Stimulated activated CD4-positive, alpha-beta T cell treated with anti-CD3 and anti-CD28 coated beads, Interleukin-4, amount 100 ng/mL, for 1 hour (primary cell): ENCODE measurements at regions not wholly inside any gene's neighbourhood (a gene's known extent, or its start where the extent isn't known, plus 50 kb on each side); places are given as distances from the start of the nearest gene placed in this dataset.

Source experiments
- DNase-seq: peaks from one replicate; pipeline ENCODE4 v3.0.0-alpha.2; 2020

DNA sequence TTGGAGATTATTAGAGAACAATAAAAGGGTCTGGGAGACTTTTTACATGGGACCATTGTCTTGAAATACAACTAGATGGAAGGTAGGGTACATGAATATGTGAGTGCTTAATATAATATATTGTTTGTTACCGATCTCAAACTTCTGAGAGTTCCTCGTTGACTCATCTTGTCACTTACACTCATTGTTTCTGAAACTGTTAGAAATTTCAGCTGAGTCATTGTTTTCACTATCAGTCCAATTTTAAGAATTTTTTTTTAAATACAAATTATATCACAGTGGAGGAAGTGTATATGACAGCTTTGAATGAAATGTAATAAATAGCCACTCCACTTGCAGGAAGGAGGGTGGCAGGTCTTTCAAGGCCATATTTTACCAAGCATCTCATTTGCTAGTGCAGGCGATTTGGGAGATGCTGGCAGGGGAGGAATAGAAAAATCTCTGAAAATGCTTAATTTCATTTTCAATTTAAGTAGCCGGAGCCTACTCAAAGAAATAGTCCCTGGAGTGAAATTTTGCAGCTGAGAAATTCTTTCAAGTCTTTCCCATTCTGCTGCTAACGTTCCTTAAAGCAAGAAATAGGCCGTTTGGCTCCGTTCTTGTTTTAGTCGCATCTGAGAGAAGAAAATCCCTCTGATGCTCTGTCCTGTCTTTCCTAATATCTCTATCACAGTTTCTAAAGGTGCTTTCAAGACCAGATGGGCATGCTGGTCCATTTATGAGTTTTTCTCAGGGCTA lies 1404.2 kb upstream of the CELF2 start:
- no peak for DNase-seq

DNA sequence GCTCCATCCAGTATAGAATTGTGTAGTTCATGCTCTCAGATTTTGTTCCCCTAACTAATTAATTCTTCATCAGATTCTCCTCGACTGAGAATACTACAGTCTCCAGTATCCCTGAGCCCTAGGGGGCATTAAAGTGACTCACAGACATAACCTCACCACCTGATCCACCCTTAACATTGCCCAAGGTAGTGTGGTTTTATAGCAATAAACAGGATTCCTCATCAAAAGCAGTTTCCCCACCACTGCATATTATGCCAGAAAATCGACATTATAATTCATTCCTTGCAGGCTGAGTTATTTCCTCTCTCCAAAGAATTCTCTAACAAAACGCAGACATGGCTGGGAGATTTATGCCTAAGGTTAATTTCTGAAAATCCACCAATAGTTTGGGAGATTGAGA lies 1402.5 kb upstream of the CELF2 start:
- DNase-seq, result no peak

DNA sequence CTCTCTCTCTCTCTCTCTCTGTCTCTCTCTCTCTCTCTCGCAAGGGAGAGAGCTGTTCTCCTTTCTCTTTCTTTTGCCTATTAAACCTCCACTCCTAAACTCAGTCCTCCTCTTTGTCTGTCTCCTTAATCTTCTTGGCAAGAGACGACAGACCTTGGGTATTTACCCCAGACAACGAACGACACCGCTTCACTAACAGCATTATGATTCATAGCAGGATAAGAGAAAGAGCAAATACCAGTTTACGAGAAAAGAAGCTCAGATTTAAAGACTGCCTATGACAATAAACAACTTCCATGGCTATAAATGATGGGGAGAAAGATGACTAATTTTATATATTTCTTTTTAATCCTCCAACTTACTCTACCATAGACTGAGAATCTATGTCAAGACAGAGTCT lies 1396.5 kb upstream of the CELF2 start:
- DNase-seq, result no peak

DNA sequence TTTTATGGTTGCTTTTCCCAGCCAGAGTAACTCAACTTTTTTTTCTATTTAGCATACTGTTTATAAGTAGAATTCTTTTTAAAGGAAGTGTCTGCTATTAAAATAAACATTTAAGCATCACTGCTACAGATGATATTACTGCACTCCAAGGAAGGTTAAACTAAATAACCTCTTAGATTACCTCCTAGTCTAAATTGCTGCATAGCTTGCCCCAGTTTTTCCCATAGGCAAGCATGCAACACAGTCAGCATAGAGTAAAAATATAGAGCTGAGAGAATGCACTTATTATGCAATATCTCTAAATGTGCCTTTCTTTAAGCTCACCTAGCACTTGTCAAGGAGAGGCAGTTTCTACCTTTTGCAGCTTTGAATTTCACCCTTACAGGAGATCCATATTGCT lies 1392.4 kb upstream of the CELF2 start:
- DNase-seq, result no peak

DNA sequence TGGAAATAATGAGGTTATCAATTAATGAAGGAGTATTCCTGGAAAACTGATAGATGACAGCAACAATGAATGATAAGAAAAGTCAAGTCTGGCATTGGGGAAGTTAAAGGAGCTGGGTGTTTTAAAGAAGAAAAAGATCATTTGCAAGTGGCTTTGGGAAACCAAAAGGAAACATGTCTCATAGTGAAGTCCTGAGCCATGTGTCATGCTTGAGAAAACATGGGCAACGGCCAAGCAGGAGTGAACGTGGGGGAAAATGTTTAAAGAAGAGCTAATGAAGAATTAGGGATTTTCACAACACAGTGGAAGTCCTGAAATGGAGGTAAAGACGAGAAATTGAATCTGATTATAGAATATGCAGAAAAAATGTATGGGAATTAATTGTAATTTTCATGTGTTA lies 1383.2 kb upstream of the CELF2 start:
- no peak for DNase-seq

DNA sequence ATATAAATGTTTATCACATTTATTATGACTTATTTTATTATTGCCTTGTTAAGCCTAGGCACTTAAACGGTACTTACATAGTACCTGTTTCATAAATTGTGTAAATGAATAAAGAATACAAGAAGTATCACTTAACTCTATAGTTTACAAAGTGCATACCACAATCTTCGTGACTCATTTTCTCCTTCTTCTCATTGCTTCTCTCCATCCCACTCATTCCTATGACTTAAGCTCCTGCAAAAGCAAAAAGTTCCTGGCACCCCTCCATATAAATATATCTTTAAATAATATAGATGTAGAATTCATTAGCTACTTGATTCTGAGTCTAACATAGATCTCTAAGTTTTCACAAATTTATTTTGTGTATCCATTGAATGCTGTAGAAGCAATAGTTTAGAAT lies 1382.0 kb upstream of the CELF2 start:
- DNase-seq, result no peak

DNA sequence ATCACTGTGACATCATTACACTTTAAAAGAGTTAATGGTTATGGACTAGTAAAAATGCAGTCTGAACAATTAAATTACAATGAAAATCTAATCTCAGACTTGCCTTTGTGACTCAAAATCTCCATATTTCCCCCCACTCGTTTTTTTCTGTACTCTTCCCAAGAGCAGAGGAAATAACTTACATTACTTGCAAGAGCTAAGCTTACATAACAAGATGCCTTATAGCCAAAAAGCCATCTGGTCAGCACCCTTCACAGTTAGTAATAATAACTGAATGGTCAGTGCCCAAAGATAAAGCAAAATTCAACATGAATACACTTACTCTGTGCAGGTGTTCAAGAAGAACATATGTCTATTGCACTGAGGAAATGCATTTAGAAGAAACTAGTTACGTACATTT lies 1381.5 kb upstream of the CELF2 start:
- no peak for DNase-seq

DNA sequence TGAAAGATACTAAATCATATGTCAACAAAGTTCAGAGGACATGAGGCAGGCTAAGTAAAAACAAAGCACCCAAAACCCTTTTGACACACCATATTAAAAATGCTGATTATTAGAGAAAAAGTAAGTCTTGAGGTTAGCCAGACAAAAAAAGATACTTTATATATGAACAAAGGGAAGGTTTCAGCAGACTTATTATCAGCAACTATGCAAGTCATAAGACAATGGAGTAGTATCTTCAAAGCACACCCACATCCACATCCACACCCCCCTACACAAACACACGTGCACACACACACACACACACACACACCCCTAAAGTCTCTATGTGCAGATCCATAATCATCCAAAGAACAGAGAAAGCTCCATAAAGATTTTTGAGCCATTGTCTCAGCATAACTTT lies 1373.9 kb upstream of the CELF2 start:
- no peak for DNase-seq

DNA sequence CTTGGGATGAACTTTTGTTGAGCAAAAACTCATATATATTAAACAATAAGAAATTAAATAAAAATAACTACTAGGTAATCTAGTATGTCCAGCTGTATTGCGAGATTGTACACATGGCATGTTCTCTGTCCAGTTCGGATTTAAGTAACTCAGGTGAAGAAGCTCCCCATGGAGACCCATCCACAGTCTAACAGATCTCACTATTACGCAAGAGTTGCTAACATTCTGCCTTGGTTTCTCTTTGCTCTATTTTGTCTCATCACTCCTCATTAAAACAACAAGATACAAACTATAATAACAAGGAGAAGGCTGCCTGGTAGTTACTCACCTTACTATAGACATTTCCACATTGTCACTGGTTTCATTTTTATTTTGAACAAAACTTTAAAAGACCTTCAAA lies 1372.3 kb upstream of the CELF2 start:
- DNase-seq, result no peak

DNA sequence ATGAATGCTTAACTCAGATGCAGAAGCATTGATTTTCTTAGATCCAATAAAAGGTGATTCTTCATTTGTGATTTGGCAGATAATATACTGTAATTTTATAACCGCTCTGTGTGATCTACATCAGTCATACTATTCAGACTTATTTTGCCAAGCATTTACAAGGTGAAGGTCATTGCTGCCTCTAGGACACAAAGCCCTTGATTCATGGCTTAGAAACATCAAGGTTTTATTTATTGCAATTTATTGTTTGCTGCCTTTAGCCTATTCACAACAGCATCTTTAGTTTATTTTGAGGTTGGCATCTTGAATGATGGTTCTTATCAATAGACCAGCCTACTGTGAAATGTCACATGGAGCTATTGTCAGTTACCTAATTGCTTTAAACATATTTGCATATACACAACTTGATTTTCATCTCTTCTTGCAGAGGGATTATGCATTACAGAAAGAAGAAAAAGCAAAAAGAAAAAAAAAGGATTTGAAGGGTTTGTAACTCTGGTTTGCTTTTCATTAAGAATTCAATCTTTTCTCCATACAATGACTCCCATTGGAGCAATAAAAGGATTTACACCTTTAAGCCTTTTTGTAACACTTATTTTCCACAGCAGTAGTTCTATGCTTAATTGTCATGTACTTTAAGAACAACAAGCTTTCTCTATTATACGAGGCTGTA lies 1371.6 kb upstream of the CELF2 start:
- DNase-seq, result no peak

DNA sequence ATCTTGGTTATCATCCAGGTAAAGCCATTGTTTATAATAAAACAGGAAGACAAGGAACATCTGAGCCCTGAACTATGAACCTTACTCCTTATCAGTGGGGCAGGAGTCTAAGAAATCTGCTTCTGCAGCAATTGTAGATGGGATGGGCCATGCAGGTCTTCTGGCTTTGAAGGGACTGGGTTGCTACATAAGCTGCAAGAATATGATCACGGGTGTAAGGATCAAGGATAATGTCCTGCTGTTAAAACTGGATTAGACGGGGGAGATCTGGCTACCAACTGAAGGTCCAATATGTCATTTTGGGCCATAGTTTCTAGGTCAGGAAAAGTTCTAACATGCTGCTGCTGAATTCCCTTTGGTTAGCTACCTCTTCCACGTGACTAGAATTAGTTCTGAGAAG lies 1363.4 kb upstream of the CELF2 start:
- no peak for DNase-seq

DNA sequence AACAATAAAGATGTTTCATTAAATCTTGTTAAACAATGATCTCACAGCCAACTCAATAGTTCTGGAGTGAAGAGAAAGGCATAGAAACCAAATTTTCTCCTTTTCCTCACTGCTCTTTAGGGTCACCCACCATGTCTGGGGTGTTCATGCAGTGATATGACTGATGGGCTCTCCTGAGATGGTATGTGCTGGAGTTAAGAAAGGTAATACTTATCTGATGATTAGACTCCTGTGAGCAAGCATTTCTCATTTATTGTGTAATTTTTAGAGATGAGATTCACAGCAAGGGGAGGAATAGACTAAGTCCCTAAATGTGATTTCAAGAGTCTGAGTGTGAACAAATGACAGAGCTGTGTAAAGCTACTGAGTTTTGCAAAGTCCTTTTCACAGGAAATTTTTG lies 1361.3 kb upstream of the CELF2 start:
- no peak for DNase-seq

DNA sequence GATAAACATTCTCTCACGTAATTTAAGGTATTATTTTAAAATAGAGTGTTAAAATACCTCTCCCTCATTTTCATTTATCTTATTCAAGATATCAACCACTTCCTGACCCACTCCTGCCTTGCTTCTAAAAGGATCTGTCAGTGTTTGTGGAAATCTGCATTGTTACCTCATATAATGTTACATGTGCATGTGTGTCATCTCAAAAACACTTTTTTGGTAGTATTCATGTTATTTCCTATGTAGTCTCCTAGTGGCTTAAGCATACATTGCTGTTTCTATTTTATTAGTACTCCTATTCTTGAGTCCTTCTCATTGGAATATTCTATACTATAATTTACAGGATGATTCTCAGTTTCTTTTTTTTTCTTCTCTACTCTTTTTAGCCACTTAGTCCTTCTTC lies 1360.7 kb upstream of the CELF2 start:
- DNase-seq, result no peak

DNA sequence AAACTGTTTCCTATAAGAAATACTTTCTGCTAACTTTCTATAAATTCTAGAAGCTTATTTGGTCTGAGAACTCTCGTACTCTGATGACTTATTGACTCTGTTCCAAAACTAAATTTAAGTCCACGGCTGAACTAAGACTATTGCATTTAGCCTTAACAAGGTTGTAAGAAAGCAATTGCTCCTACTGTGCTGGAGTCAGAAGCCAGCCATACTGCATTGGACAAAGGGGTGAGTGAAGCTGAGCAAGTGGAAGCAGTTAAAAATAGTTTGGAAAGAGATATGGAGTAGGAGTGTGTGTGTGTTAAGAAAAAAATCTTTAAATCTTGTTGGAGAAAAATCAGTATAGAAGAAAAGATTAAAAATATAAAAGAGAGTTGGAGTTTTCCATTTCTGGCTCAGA lies 1360.1 kb upstream of the CELF2 start:
- DNase-seq, result no peak

DNA sequence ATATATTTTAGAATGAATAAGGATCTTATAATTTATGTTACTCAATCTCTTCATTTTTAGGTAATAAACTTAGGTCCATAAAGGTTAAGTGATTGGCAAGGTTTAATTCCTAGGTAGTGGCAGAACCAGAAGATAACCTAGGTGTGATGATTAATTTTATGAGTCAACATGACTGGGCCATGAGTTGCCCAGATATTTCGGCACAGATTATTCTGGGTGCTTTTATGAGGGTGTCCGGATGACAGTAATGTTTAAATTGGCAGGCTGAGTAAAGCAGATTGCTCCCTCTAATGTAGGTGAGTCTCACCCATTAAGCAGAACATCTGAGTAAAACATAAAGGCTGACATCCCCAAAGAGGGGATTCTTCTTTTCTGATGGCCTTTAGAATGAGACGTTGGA lies 1349.3 kb upstream of the CELF2 start:
- DNase-seq, result no peak

DNA sequence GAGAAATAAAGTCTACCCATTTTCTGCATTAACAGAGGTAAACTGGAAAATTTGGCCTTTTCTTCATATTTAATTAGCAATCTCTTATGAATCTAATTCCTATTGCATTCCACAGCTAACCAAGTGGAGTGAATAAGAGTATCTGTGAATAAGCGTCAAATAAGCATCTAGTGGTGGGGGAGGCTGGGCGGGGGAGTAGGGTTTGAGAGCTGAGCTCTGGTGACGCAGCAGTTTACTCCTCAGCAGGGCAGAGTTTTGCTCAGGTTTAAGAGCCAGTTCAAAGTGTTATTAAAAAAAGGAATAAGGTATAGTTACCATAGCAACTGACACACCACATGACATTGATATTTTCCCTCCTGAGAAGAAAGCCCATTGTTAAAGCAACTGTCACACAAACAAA lies 1346.8 kb upstream of the CELF2 start:
- DNase-seq, result no peak

DNA sequence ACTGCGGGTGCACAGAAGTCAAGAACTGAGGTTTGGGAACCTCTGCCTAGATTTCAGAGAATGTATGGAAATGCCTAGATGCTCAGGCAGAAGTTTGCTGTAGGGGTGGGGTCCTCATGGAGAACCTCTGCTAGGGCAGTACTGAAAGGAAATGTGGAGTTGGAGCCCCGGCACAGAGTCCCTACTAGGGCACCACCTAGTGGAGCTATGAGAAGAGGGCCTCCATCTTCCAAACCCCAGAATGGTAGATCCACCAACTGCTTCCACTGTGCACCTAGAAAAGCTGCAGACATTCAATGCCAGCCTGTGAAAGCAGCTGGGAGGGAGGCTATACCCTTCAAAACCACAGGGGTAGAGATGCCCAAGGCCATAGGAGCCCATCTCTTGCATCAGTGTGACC lies 1336.0 kb upstream of the CELF2 start:
- DNase-seq, result no peak

DNA sequence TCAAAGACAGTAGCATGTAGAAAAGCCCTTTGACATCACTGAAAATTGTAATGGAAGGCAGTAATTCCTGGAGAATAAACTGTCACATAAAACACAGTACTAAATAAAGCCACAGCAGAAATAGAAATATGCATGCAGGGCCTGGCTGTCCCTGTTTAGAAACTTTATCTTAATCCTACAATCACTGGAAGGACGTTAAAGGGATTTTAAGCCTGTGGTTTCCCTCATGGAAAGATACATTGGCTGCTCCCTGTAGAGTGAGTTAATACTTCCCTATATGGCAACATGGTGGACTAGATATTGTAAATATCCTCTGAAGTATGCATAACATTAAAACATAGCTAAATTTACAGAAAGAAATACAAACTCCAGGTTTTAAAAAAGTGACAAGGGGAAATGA lies 1334.9 kb upstream of the CELF2 start:
- no peak for DNase-seq

DNA sequence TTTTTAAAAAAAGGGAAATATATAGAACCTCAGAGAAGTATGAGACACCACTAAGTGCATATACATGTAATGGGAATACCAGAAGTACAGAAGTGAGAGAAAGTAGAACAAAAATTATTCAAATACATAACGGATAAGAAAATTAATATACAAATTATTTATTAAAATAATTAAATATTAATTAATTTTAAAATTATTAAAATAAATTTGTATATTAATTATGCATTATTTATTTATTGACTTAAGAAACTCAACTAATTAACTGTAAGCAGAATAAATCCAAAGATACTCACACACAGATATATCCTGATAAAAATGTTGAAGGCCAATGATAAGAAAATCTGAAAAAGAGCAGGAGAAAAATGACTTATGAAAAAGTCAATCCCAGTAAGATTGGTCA lies 1333.5 kb upstream of the CELF2 start:
- no peak for DNase-seq

DNA sequence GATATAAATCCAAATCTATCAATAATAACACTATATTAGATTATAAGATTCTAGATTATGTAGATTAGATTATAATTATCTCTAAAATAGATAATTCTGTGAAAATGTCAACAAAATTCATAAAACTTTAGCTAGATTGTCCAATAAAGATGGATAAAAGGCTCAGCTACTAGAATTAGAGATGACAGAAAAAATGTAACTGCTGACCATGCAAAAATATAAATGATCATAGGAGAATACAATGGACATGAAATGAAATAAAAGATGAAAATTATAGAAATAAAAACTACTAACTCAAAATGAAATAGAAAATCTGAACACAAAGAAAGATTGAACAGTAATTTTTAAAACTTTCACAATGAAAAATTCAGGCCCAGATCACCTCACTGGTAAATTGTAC lies 1332.1 kb upstream of the CELF2 start:
- no peak for DNase-seq

DNA sequence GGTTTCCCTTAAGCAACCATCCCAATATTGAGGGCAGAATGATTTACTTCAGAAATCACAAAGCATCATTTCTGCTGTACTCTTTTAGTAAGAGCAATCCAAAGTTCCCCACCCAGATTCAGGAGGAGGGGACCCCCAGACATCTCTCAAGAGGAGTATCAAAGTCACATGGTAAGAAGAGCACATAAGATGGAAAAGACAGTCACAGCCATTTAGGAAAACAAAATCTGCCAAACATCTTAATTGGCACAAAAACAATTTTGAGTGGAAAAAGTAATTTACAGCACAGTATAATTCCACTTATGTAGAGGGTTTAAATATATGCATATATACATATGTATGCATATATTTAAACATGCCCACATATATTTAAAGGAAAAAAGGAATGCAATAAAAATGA lies 1329.0 kb upstream of the CELF2 start:
- DNase-seq, result no peak

DNA sequence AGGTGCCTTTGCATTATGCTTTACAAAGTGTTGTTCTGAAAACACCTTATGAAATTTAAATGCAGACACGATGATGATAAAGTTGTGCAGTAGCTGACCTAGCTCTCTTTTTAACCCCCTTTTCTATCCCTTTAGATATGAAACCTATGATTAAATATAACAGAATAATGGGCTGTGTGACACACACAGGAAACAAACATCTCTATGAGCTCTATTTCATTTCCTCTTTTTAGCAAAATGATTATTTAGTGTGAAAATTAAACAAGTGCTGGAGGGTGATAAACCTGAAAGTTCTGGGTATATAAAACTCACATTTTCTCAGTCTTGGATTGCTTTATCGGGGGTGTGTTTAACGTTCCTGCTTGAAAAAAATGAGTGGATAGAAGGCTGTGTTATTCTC lies 1310.5 kb upstream of the CELF2 start:
- DNase-seq, result no peak

DNA sequence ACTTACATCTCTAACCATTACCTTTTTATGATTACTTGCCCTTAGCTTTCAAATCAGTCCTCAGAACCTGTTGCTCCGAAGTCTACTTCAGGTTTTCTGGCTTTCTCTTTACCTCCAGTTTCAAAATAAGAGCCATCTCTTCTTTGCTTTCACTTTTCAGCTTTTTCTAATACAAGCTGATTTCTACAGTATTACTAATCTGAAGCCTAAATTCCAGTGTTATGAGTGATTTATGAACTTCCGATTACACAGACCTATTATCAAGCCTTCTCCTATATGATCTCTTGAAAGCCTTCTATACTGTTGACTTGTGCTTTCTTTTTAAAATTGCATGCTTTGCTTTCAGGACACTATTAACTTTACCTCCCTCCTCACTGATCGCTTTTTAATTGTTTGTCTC lies 1307.8 kb upstream of the CELF2 start:
- DNase-seq, result no peak

DNA sequence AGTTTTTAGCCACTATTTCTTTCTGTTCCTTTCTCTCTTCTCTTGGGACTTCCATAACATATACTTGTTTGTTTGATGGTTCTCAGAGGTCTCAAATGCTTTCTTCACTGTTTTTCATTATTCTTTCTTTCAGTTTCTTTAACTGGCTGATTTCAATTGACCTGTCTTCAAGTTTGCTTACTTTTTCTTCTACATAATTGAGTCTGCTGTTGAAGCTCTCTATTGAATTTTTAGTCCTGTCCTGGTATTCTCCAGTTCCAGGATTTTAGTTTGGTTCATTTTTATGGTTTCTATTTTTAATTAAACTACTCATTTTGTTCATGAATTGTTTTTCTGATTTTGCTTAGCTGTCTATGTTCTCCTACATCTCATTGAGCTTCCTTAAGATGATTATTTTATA lies 1305.3 kb upstream of the CELF2 start:
- DNase-seq, result no peak

DNA sequence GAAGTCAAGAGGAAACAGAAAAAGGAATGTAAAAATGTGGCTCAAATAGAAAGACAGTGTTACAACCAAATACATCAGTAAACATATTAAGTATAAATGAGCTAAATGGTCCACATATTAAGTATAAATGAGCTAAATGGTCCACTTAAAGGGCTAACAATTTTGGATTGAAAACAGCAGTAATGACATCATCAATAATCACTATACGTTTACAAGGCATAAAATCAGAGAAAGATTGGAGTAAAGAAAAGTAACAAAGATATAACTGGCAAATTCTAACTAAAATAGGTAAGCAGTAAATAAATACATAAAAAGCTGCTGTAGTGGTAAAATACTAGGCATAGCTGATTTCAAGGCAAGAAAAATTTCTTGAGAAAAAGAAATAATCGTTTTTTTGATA lies 1298.4 kb upstream of the CELF2 start:
- DNase-seq, result no peak
